ENCODE measurements at regions not wholly inside any gene's neighbourhood (a gene's known extent, or its start where the extent isn't known, plus 50 kb on each side); places are given as distances from the start of the nearest gene placed in this dataset.

DNA sequence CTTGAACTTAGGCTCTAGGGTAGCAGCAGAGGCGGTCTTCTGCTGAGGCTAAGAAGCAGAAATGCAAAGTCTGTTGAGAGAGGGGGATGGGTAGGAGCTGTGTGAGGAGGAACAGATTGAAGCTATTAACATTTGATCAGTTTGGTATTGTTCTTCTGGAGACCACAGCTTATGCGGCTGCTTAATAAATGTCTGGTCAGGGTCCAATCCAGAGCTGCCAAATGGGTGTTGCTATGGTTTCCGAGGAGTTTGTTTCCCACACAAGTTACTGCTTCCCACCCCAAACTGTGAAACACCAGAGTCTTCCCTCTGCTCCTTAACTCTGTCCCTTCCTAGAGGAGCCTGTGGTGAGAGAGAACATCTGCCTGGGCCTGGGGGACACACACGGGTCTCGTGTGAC is 142.2 kb upstream of the KLF4 start:
- TF ChIP-seq CTCF (IDR thresholded peaks at IDR 0.05 in 2 of 3, conservative IDR thresholded peaks at IDR 0.05 in 1 of 3; ENCODE audit: borderline replicate concordance in 1 of 3, insufficient read depth in 1 of 3, low read depth in 2 of 3, low read length in 2 of 3) = no peak
- TF ChIP-seq FOSL1 (IDR thresholded peaks at IDR 0.05; ENCODE audit: low read depth) = no peak
- no peak for TF ChIP-seq SP1 (IDR thresholded peaks at IDR 0.05; ENCODE audit: low read depth)
- TF ChIP-seq SIN3A (IDR thresholded peaks at IDR 0.05; ENCODE audit: low read depth) = no peak
- TF ChIP-seq CEBPB (IDR thresholded peaks at IDR 0.05; ENCODE audit: low read depth) = no peak
- TF ChIP-seq YY1 (IDR thresholded peaks at IDR 0.05; ENCODE audit: extremely low read depth, insufficient replicate concordance, low read depth, low read length) = no peak
- no peak for TF ChIP-seq EGR1 (IDR thresholded peaks at IDR 0.05; ENCODE audit: low read depth)

Data from HCT116 (cell line).